Activated naive CD4-positive, alpha-beta T cell treated with anti-CD3 and anti-CD28 coated beads, Interleukin-2, amount 50 U/mL, for 16 hours (primary cell): ENCODE measurements at regions not wholly inside any gene's neighbourhood (a gene's known extent, or its start where the extent isn't known, plus 50 kb on each side); places are given as distances from the start of the nearest gene placed in this dataset.

Experiments
- DNase-seq: peaks from one replicate; pipeline ENCODE4 v3.0.0-alpha.2; 2020

- no peak for DNase-seq
Observed at GRCh38 chr2:128714851-128715312, 396.2 kb upstream of the HS6ST1 start.

GRCh38 chr2:128715360-128715759 is 396.7 kb upstream of the HS6ST1 start:
- no peak for DNase-seq

- no peak for DNase-seq
Observed at GRCh38 chr2:128716299-128716721, 397.6 kb upstream of the HS6ST1 start.

- DNase-seq = no peak
Observed at GRCh38 chr2:128717758-128718710, 399.4 kb upstream of the HS6ST1 start.

GRCh38 chr2:128720080-128721022 is 401.7 kb upstream of the HS6ST1 start:
- no peak for DNase-seq

GRCh38 chr2:128721096-128721495 is 402.4 kb upstream of the HS6ST1 start:
- no peak for DNase-seq

- no peak for DNase-seq
Observed at GRCh38 chr2:128722489-128722888, 403.8 kb upstream of the HS6ST1 start.

- DNase-seq = no peak
Observed at GRCh38 chr2:128724547-128724946, 405.9 kb upstream of the HS6ST1 start.

GRCh38 chr2:128724972-128725371 is 406.3 kb upstream of the HS6ST1 start:
- no peak for DNase-seq

- no peak for DNase-seq
Observed at GRCh38 chr2:128726236-128726635, 407.6 kb upstream of the HS6ST1 start.

GRCh38 chr2:128726911-128727310 is 408.2 kb upstream of the HS6ST1 start:
- DNase-seq = no peak

- DNase-seq = no peak
Observed at GRCh38 chr2:128727404-128727803, 408.7 kb upstream of the HS6ST1 start.

GRCh38 chr2:128727914-128728313 is 409.2 kb upstream of the HS6ST1 start:
- DNase-seq = no peak

- DNase-seq = no peak
Observed at GRCh38 chr2:128729051-128729450, 410.4 kb upstream of the HS6ST1 start.

GRCh38 chr2:128731994-128732650 is 413.5 kb upstream of the HS6ST1 start:
- DNase-seq = no peak

- no peak for DNase-seq
Observed at GRCh38 chr2:128732976-128733431, 414.3 kb upstream of the HS6ST1 start.

GRCh38 chr2:128733450-128733849 is 414.8 kb upstream of the HS6ST1 start:
- DNase-seq = no peak

GRCh38 chr2:128734521-128735295 is 416.0 kb upstream of the HS6ST1 start:
- DNase-seq = no peak

GRCh38 chr2:128735296-128735960 is 416.8 kb upstream of the HS6ST1 start:
- no peak for DNase-seq

- no peak for DNase-seq
Observed at GRCh38 chr2:128736046-128736688, 417.5 kb upstream of the HS6ST1 start.
